ENCODE measurements at regions not wholly inside any gene's neighbourhood (a gene's known extent, or its start where the extent isn't known, plus 50 kb on each side); places are given as distances from the start of the nearest gene placed in this dataset.

DNA sequence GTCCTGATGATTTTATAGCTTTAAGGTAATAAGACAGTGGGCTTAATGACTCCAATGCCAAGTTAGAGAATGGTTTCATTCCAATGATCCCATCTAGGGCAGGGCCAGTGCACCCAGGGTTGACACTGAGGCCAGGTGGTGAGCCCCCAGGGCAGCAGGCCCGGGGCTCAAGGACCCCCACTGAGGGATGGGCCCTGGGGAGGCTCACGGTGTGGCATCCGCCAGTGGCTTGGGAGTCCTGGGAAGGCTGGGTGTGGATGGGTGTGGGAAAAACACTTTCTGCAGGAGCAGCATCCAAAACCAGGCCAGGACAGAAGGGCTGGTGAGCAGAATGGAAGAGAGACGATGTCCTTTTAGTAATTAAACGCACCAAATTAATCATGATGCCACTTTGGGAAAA, 626.3 kb downstream of the TBC1D22A start:
- no peak for TF ChIP-seq ARNTL (CRISPR knock-in tag; IDR thresholded peaks at IDR 0.05; ENCODE audit: borderline replicate concordance, low read depth)
- TF ChIP-seq PATZ1 (CRISPR knock-in tag; IDR thresholded peaks at IDR 0.05; ENCODE audit: borderline replicate concordance) = no peak
- no peak for TF ChIP-seq ZFP30 (CRISPR knock-in tag; IDR thresholded peaks at IDR 0.05)

Measured in SK-N-SH treated with all-trans-retinoic acid at 6 μM for 48 hours (cell line).